H9 (cell line): ENCODE measurements at regions not wholly inside any gene's neighbourhood (a gene's known extent, or its start where the extent isn't known, plus 50 kb on each side); places are given as distances from the start of the nearest gene placed in this dataset.

ENCODE experiments used
- DNase-seq: peaks from one replicate; pipeline ENCODE4 v3.0.0-alpha.2; 2017
- H2AFZ ChIP-seq: one replicate; pipeline ENCODE4 v1.6.1; 2013; ENCODE audit warnings: mild to moderate bottlenecking, low read length, control low read depth, moderate library complexity
- H2AK5ac ChIP-seq: 2 replicates; pipeline ENCODE4 v1.6.1; 2013; ENCODE audit warnings: low read length, control low read depth, mixed read lengths; ENCODE audit not compliant: insufficient read length
- H2BK120ac ChIP-seq: one replicate; pipeline ENCODE4 v1.6.1; 2013; ENCODE audit warnings: low read depth, mild to moderate bottlenecking, low read length, control low read depth, inconsistent platforms; ENCODE audit not compliant: poor library complexity, severe bottlenecking
- H2BK12ac ChIP-seq: 2 replicates; pipeline ENCODE4 v1.6.1; 2013; ENCODE audit warnings: low read length, control low read depth, mixed read lengths, low read depth; ENCODE audit not compliant: insufficient read length
- H2BK15ac ChIP-seq: 2 replicates; pipeline ENCODE4 v1.6.1; 2013; ENCODE audit warnings: low read depth, low read length, control low read depth
- H2BK20ac ChIP-seq: one replicate; pipeline ENCODE4 v1.6.1; 2013; ENCODE audit warnings: low read depth, mild to moderate bottlenecking, low read length, control low read depth, inconsistent platforms; ENCODE audit not compliant: poor library complexity, severe bottlenecking
- H2BK5ac ChIP-seq: 2 replicates; pipeline ENCODE4 v1.6.1; 2013; ENCODE audit warnings: low read length, control low read depth, mixed read lengths; ENCODE audit not compliant: insufficient read length
- H3K14ac ChIP-seq: 2 replicates; pipeline ENCODE4 v1.6.1; 2013; ENCODE audit warnings: low read length, control low read depth; ENCODE audit not compliant: insufficient read depth
- H3K18ac ChIP-seq: 2 replicates; pipeline ENCODE4 v1.6.1; 2013; ENCODE audit warnings: low read depth, mild to moderate bottlenecking, mixed read lengths, low read length, control low read depth; ENCODE audit not compliant: insufficient read length
- H3K23ac ChIP-seq: 2 replicates; pipeline ENCODE4 v1.6.1; 2013; ENCODE audit warnings: low read length, control low read depth, mixed read lengths, low read depth; ENCODE audit not compliant: insufficient read length
- H3K23me2 ChIP-seq: 2 replicates; pipeline ENCODE4 v1.6.1; 2013; ENCODE audit warnings: low read depth, mild to moderate bottlenecking, mixed read lengths, low read length, control low read depth; ENCODE audit not compliant: insufficient read length, poor library complexity, severe bottlenecking
- H3K27ac ChIP-seq: 2 replicates; pipeline ENCODE4 v1.5.1; 2013; ENCODE audit warnings: low read length, control low read depth, mixed read lengths, low read depth; ENCODE audit not compliant: insufficient read length
- H3K27me3 ChIP-seq: 2 replicates; pipeline ENCODE4 v1.6.1; 2013; ENCODE audit warnings: low read length, control low read depth, inconsistent platforms; ENCODE audit not compliant: insufficient read depth
- H3K4ac ChIP-seq: 2 replicates; pipeline ENCODE4 v1.6.1; 2013; ENCODE audit warnings: low read depth, mild to moderate bottlenecking, control low read depth, inconsistent platforms, low read length, moderate library complexity
- H3K4me1 ChIP-seq: 2 replicates; pipeline ENCODE4 v1.6.1; 2013; ENCODE audit warnings: low read length, control low read depth, inconsistent platforms; ENCODE audit not compliant: insufficient read depth
- H3K4me2 ChIP-seq: 2 replicates; pipeline ENCODE4 v1.6.1; 2013; ENCODE audit warnings: low read length, control low read depth, mixed read lengths; ENCODE audit not compliant: insufficient read length, insufficient read depth
- H3K56ac ChIP-seq: 2 replicates; pipeline ENCODE4 v1.6.1; 2013; ENCODE audit warnings: low read depth, mild to moderate bottlenecking, mixed read lengths, low read length, control low read depth; ENCODE audit not compliant: insufficient read length
- H3K79me1 ChIP-seq: 2 replicates; pipeline ENCODE4 v1.6.1; 2013; ENCODE audit warnings: low read depth, mild to moderate bottlenecking, moderate library complexity, low read length, control low read depth, inconsistent platforms; ENCODE audit not compliant: insufficient read depth, poor library complexity, severe bottlenecking
- H3K79me2 ChIP-seq: 2 replicates; pipeline ENCODE4 v1.6.1; 2013; ENCODE audit warnings: low read length, control low read depth, inconsistent platforms; ENCODE audit not compliant: insufficient read depth
- H3K9ac ChIP-seq: 2 replicates; pipeline ENCODE4 v1.6.1; 2013; ENCODE audit warnings: low read length, control low read depth, mixed read lengths; ENCODE audit not compliant: insufficient read length; ENCODE audit errors: extremely low read depth
- H3K9me3 ChIP-seq: one replicate; pipeline ENCODE4 v1.6.1; 2013; ENCODE audit warnings: low read depth, low read length, inconsistent platforms; ENCODE audit not compliant: control insufficient read depth
- H3T11ph ChIP-seq: one replicate; pipeline ENCODE4 v1.6.1; 2013; ENCODE audit warnings: mild to moderate bottlenecking, low read length, control low read depth, inconsistent platforms
- H4K20me1 ChIP-seq: one replicate; pipeline ENCODE4 v1.6.1; 2013; ENCODE audit not compliant: control insufficient read depth, insufficient read length, insufficient read depth
- H4K5ac ChIP-seq: 2 replicates; pipeline ENCODE4 v1.6.1; 2013; ENCODE audit warnings: low read depth, mild to moderate bottlenecking, mixed read lengths, low read length, control low read depth; ENCODE audit not compliant: insufficient read length
- H4K8ac ChIP-seq: replicated peaks from 2 replicates; pipeline ENCODE4 v1.6.1; 2013; ENCODE audit warnings: low read length, control low read depth, mixed read lengths, low read depth; ENCODE audit not compliant: insufficient read length
- H4K91ac ChIP-seq: 2 replicates; pipeline ENCODE4 v1.6.1; 2013; ENCODE audit warnings: low read depth, mild to moderate bottlenecking, moderate library complexity, mixed read lengths, low read length, control low read depth; ENCODE audit not compliant: insufficient read length
- H3K27ac Mint-ChIP-seq, 3 experiments: 2 replicates in 2 of 3; 3 replicates in 1 of 3; pipeline ENCODE4 v1.8.0; 2020 to 2021; ENCODE audit warnings: mixed read lengths in 3 of 3, mild to moderate bottlenecking in 1 of 3, moderate library complexity in 1 of 3
- H3K27me3 Mint-ChIP-seq: 2 replicates; pipeline ENCODE4 v1.8.0; 2021; ENCODE audit warnings: low read depth, mild to moderate bottlenecking, moderate library complexity, mixed read lengths
- H3K36me3 Mint-ChIP-seq, 3 experiments: 2 replicates in 2 of 3; 3 replicates in 1 of 3; pipeline ENCODE4 v1.8.0; 2020 to 2021; ENCODE audit warnings: low read depth in 3 of 3, mixed read lengths in 3 of 3; ENCODE audit not compliant: insufficient read depth in 1 of 3
- H3K4me1 Mint-ChIP-seq, 2 experiments: 2 replicates each; pipeline ENCODE4 v1.8.0; 2020; ENCODE audit warnings: mixed read lengths in 2 of 2
- H3K4me3 Mint-ChIP-seq, 2 experiments: 2 replicates in 1 of 2; 3 replicates in 1 of 2; pipeline ENCODE4 v1.8.0; 2020 to 2021; ENCODE audit warnings: mild to moderate bottlenecking in 2 of 2, mixed read lengths in 2 of 2, moderate library complexity in 1 of 2
- H3K9me3 Mint-ChIP-seq, 2 experiments: 2 replicates in 1 of 2; 3 replicates in 1 of 2; pipeline ENCODE4 v1.8.0; 2020; ENCODE audit warnings: mild to moderate bottlenecking in 2 of 2, mixed read lengths in 2 of 2, moderate library complexity in 1 of 2
- CTCF ChIP-seq: fragments of 200-600 bp; sonication (generic); conservative IDR thresholded peaks from 3 replicates; pipeline ENCODE4 v1.8.0; 2021; ENCODE audit warnings: antibody characterized with exemption, mild to moderate bottlenecking
- WGBS: extraction: QIAGEN DNeasy Blood & Tissue Kit; methylation state at CpG from one replicate; pipeline ENCODE4 v1.1.7; 2013; ENCODE audit warnings: missing lambda C conversion rate, low lambda C conversion rate, mixed read lengths; ENCODE audit not compliant: insufficient read length; ENCODE audit errors: extremely low coverage; 5-methylcytosine and 5-hydroxymethylcytosine counted together

- Histone ChIP-seq H4K5ac (no peak overlapping the region), H3K18ac (no peak overlapping the region), H3K9ac (no peak overlapping the region), H2BK5ac (no peak overlapping the region), H4K91ac (no peak overlapping the region), H2AK5ac (no peak overlapping the region), H2BK120ac (no peak overlapping the region), H3T11ph (no peak overlapping the region), H3K23me2 (no peaks in the 10 kb centered on the region), H2BK15ac (no peak overlapping the region), H3K27me3 (no peaks in the 10 kb centered on the region), H3K27ac (no peak overlapping the region), H4K8ac (no peak overlapping the region), H3K4ac (no peak overlapping the region), H2AFZ (no peak overlapping the region), H2BK20ac (no peak overlapping the region), H3K56ac (no peak overlapping the region), H3K23ac (no peak overlapping the region), H3K4me1 (no peaks in the 10 kb centered on the region), H3K79me2 (no peaks in the 10 kb centered on the region), H3K14ac (no peak overlapping the region), H3K79me1 (no peaks in the 10 kb centered on the region), H4K20me1 (no peaks in the 10 kb centered on the region), H2BK12ac (no peak overlapping the region), H3K9me3 (no peaks in the 10 kb centered on the region), H3K4me2 (no peak overlapping the region)
- no peak for TF ChIP-seq CTCF
- no peak for DNase-seq
- no peaks in the 10 kb centered on the region for H3K27me3 Mint-ChIP-seq
- peaks cover 9 to 18% of the 10 kb centered on the region in 2 experiments for H3K4me1 Mint-ChIP-seq
- no CpG with 5 or more reads among the region's 2 CpGs for WGBS
- no peak overlapping the region for H3K4me3 Mint-ChIP-seq
- H3K27ac Mint-ChIP-seq = no peak overlapping the region
- no peaks in the 10 kb centered on the region for H3K36me3 Mint-ChIP-seq
- H3K9me3 Mint-ChIP-seq = no peaks in the 10 kb centered on the region
These were observed 241.4 kb upstream of the SOX4 start for GRCh38 chr6:21352131-21352530.
